WI38 (cell line): ENCODE measurements at regions not wholly inside any gene's neighbourhood (a gene's known extent, or its start where the extent isn't known, plus 50 kb on each side); places are given as distances from the start of the nearest gene placed in this dataset.

ENCODE experiments used
- H3K4me3 ChIP-seq: 2 replicates; pipeline ENCODE4 v1.5.1; 2011; ENCODE audit warnings: low read depth, mild to moderate bottlenecking, control low read depth, low read length
- CTCF ChIP-seq: IDR thresholded peaks from 2 replicates; pipeline ENCODE4 v1.5.1; 2012; ENCODE audit warnings: low read depth, mild to moderate bottlenecking, control low read depth, low read length

GRCh38 chr5:2291146-2291840 lies 408.6 kb upstream of the IRX4 start:
- no peak for TF ChIP-seq CTCF
- no peak overlapping the region for H3K4me3 ChIP-seq

GRCh38 chr5:2289380-2289779 lies 406.7 kb upstream of the IRX4 start:
- TF ChIP-seq CTCF: no peak
- H3K4me3 ChIP-seq: no peak overlapping the region

- TF ChIP-seq CTCF: no peak
- no peak overlapping the region for H3K4me3 ChIP-seq
Observed at GRCh38 chr5:2288968-2289367, 406.2 kb upstream of the IRX4 start.

GRCh38 chr5:2288466-2288865 lies 405.7 kb upstream of the IRX4 start:
- H3K4me3 ChIP-seq: no peak overlapping the region
- TF ChIP-seq CTCF: no peak

GRCh38 chr5:2286250-2286649 lies 403.5 kb upstream of the IRX4 start:
- H3K4me3 ChIP-seq: no peak overlapping the region
- TF ChIP-seq CTCF: no peak

- no peak for TF ChIP-seq CTCF
Observed at GRCh38 chr5:2284678-2285077, 402.0 kb upstream of the IRX4 start.

GRCh38 chr5:2283481-2284045 lies 400.8 kb upstream of the IRX4 start:
- TF ChIP-seq CTCF: no peak
- no peak overlapping the region for H3K4me3 ChIP-seq

More at GRCh38 chr5:2284678-2285077, 402.0 kb upstream of the IRX4 start:
- H3K4me3 ChIP-seq: no peak overlapping the region
